GM12892 (cell line): ENCODE measurements at regions not wholly inside any gene's neighbourhood (a gene's known extent, or its start where the extent isn't known, plus 50 kb on each side); places are given as distances from the start of the nearest gene placed in this dataset.

Experiments used
- DNase-seq: peaks from one replicate; pipeline ENCODE4 v3.0.0; 2011; ENCODE audit not compliant: insufficient read length
- FAIRE-seq: peaks from 2 replicates; lab custom pipeline; 2011; peaks lifted over from hg19 to GRCh38; lab: Jason Lieb, UNC
- POLR2A ChIP-seq: IDR thresholded peaks from 2 replicates; pipeline ENCODE4 v1.6.1; 2011; ENCODE audit warnings: low read depth, low read length, control low read depth
- POLR2AphosphoS5 ChIP-seq: IDR thresholded peaks from 2 replicates; pipeline ENCODE4 v1.6.1; 2011; ENCODE audit warnings: low read depth, low read length, control low read depth
- TAF1 ChIP-seq: IDR thresholded peaks from 2 replicates; pipeline ENCODE4 v1.6.1; 2011; ENCODE audit warnings: low read depth, mild to moderate bottlenecking, control low read depth, low read length, borderline replicate concordance

GRCh38 chr9:81370096-81370495 is 319.3 kb downstream of the TLE1 start:
- TF ChIP-seq POLR2AphosphoS5: no peak
- no peak for FAIRE-seq
- DNase-seq: no peak

- no peak for FAIRE-seq
- no peak for DNase-seq
- no peak for TF ChIP-seq POLR2A
- no peak for TF ChIP-seq TAF1
- no peak for TF ChIP-seq POLR2AphosphoS5
Measured at GRCh38 chr9:81369121-81369520, 320.2 kb downstream of the TLE1 start.

DNA sequence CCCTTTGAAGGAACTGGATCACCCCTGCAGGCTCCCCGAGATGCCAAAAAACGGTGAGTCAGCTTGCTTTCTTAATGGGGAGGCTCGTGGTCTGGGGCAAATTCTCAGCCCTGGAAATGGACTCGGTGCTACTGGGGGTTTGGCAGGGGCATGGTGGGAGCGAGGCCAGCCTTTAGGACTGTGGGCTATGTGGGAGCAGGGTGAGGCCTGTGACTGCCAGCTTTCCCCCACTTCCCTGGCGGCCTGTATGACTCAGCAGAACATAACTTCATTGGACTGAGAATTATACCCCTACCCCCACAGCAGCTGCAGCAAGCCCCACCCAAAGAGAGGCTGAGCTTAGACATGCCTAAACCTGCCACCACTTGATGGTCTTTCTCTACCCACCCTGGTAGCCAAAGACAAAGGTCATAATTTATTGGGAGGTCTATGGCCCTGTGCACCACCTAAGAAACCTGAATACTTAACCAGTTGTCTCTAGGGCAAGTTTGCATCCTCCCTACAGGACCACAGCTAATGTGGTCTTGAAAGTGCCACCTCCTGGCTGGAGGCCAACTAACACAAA is 325.3 kb downstream of the TLE1 start:
- DNase-seq: no peak
- no peak for FAIRE-seq
- TF ChIP-seq POLR2A: no peak
- no peak for TF ChIP-seq TAF1
- TF ChIP-seq POLR2AphosphoS5: no peak

DNA sequence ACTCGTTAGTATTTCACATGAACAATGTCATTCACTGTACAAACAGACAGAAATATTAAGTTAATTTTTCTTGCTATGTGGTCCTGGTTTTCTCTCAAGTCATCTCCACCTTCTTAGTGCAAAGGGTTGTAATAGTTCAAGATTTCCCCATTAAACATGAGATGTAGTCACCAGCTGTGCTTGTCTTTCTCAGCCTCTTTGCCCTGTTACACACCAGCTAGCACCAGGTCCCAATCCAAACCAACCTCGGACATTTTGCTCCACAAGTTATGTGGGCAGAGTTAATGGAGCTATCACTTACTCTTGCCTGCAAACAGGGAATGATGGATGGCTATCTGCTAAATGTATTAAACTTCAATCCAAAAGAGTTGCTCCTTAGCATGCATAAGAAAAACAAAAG is 328.1 kb downstream of the TLE1 start:
- no peak for DNase-seq
- TF ChIP-seq POLR2AphosphoS5 (no peak), POLR2A (no peak), TAF1 (no peak)
- FAIRE-seq: no peak

- TF ChIP-seq TAF1 (no peak), POLR2A (no peak), POLR2AphosphoS5 (no peak)
- no peak for DNase-seq
- no peak for FAIRE-seq
Measured at GRCh38 chr9:81351166-81351565, 338.2 kb downstream of the TLE1 start.

DNA sequence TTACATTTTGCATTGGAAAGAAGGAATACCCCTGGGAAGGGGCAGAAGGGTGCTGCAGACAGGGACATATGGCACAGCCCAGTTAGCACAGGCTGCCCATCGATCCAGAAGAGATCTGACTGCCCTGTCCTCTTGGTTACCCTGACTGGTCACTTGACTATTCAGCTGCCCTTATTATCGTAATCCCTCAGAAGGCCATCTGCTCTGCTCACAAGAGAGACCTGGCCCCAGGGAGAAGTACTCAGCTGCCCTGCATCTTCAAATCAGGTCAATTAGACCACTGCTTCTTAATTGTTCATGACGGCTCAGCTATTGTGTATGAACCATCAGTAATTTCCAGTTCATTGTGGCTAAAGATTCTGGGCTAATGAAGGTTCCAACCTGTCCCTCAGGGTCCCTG is 345.0 kb downstream of the TLE1 start:
- DNase-seq (no peak), FAIRE-seq (no peak)
- TF ChIP-seq POLR2A (no peak), TAF1 (no peak), POLR2AphosphoS5 (no peak)

DNA sequence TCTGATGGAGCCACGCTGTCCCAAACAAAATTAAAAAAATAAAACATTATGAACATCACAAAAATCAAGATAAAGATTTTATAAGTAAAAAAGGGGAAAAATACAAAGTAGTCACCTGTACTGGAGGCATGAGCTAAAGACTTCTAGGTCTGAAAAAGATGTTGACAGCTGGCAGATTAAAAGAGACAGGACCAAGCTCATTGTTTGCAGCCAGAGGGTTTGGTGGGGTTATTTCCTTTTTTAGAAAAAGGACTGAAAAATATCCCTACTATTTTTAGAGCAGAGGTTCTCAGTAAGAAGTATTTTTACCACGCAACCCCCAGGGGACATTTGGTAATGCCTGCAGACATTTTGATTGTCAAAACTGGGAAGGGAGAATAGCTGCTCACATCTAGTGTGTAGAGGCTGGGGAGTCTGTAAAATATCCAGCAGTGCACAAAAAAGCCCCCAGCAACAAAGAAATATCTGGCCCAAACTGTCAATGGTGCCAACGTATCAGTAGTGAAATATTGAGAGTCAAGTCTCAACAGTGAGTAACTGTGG is 353.4 kb downstream of the TLE1 start:
- DNase-seq (no peak), FAIRE-seq (no peak)
- no peak for TF ChIP-seq POLR2A
- no peak for TF ChIP-seq TAF1
- TF ChIP-seq POLR2AphosphoS5: no peak

DNA sequence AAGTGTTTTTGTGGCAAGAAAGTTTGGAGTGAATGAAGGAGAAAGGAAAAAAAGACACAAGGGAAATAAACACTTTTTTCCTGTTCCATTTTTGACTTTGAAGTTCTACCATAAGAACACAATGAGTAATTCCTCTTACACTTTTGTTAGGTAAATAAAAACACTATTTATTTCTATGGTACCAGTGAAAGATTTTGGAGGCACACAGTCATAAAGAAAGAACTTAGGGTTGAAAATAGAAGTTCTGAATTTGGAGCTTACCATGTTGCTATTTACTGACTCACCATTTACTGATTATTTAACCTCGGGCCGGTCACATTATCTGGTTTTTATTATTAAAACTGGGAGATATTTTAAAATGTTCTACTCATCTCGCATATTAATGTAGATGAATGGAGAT is 367.8 kb downstream of the TLE1 start:
- TF ChIP-seq POLR2A: no peak
- TF ChIP-seq TAF1: no peak
- TF ChIP-seq POLR2AphosphoS5: no peak
- no peak for DNase-seq
- FAIRE-seq: no peak

DNA sequence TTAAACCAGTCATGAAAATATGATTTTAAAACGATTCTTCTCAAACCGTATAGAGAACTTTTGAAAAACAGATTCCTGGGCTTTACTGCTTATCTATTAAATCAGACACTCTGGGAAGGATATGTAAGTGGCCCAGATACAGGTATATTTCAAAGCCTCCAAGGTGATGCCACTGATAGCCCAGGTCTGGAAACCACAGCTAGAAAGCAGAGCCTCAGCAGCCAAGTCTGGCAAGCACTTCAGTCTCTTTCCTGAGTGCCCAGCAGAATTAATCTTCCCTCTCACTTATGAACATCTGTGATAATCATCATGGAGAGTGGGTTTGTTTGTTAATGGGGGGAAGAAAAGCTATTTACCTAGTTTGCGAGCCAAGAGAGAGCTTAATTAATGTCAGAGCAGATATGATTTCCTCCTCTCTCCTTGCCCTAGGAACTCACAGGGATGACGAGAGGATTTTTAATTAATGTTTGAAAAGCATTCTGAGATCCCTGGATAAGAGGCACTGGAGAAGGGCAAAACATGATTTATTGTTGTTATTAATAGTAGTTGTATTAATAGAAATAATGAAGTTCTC is 368.4 kb downstream of the TLE1 start:
- FAIRE-seq (no peak), DNase-seq (no peak)
- no peak for TF ChIP-seq TAF1
- no peak for TF ChIP-seq POLR2AphosphoS5
- no peak for TF ChIP-seq POLR2A

GRCh38 chr9:81318571-81318970 is 370.8 kb downstream of the TLE1 start:
- no peak for FAIRE-seq
- DNase-seq: no peak
- TF ChIP-seq POLR2AphosphoS5 (no peak), TAF1 (no peak), POLR2A (no peak)

- FAIRE-seq: no peak
- TF ChIP-seq POLR2A (no peak), POLR2AphosphoS5 (no peak), TAF1 (no peak)
Measured at GRCh38 chr9:81317939-81318338, 371.4 kb downstream of the TLE1 start.

GRCh38 chr9:81317223-81317622 is 372.1 kb downstream of the TLE1 start:
- FAIRE-seq (no peak), DNase-seq (no peak)
- TF ChIP-seq POLR2A (no peak), TAF1 (no peak), POLR2AphosphoS5 (no peak)

More at GRCh38 chr9:81317939-81318338, 371.4 kb downstream of the TLE1 start:
- no peak for DNase-seq
